ENCODE measurements at regions not wholly inside any gene's neighbourhood (a gene's known extent, or its start where the extent isn't known, plus 50 kb on each side); places are given as distances from the start of the nearest gene placed in this dataset.
"Not testable (repeated sequence)": the region's sequence is repeated elsewhere in the genome, so short reads cannot be mapped to it uniquely, and the experiment has no call there.

- no peak for DNase-seq (ENCODE audit: low spot score)
Observed at GRCh38 chr3:153221748-153222162, 59.7 kb downstream of the RAP2B start.

GRCh38 chr3:153226877-153227276 lies 64.9 kb downstream of the RAP2B start:
- DNase-seq (ENCODE audit: low spot score): not testable (repeated sequence)

- DNase-seq (ENCODE audit: low spot score): not testable (repeated sequence)
Observed at GRCh38 chr3:153230427-153230826, 68.4 kb downstream of the RAP2B start.

- DNase-seq (ENCODE audit: low spot score): not testable (repeated sequence)
Observed at GRCh38 chr3:153231245-153231644, 69.2 kb downstream of the RAP2B start.

- not testable (repeated sequence) for DNase-seq (ENCODE audit: low spot score)
Observed at GRCh38 chr3:153232050-153232752, 70.2 kb downstream of the RAP2B start.

GRCh38 chr3:153232851-153233271 lies 70.8 kb downstream of the RAP2B start:
- no peak for DNase-seq (ENCODE audit: low spot score)

GRCh38 chr3:153233986-153234385 lies 72.0 kb downstream of the RAP2B start:
- DNase-seq (ENCODE audit: low spot score): no peak

GRCh38 chr3:153242896-153243295 lies 80.9 kb downstream of the RAP2B start:
- no peak for DNase-seq (ENCODE audit: low spot score)

- DNase-seq (ENCODE audit: low spot score): no peak
Observed at GRCh38 chr3:153244961-153245360, 82.9 kb downstream of the RAP2B start.

GRCh38 chr3:153245661-153246060 lies 83.6 kb downstream of the RAP2B start:
- DNase-seq (ENCODE audit: low spot score): no peak

- DNase-seq (ENCODE audit: low spot score): no peak
Observed at GRCh38 chr3:153246331-153246730, 84.3 kb downstream of the RAP2B start.

GRCh38 chr3:153246806-153247205 lies 84.8 kb downstream of the RAP2B start:
- DNase-seq (ENCODE audit: low spot score): no peak

GRCh38 chr3:153247331-153248330 lies 85.6 kb downstream of the RAP2B start:
- DNase-seq (ENCODE audit: low spot score): no peak

- not testable (repeated sequence) for DNase-seq (ENCODE audit: low spot score)
Observed at GRCh38 chr3:153248835-153249234, 86.8 kb downstream of the RAP2B start.

- DNase-seq (ENCODE audit: low spot score): no peak
Observed at GRCh38 chr3:153249906-153250305, 87.9 kb downstream of the RAP2B start.

GRCh38 chr3:153250446-153250845 lies 88.4 kb downstream of the RAP2B start:
- DNase-seq (ENCODE audit: low spot score): no peak

- no peak for DNase-seq (ENCODE audit: low spot score)
Observed at GRCh38 chr3:153252963-153253362, 90.9 kb downstream of the RAP2B start.

GRCh38 chr3:153254361-153254760 lies 92.3 kb downstream of the RAP2B start:
- no peak for DNase-seq (ENCODE audit: low spot score)

- no peak for DNase-seq (ENCODE audit: low spot score)
Observed at GRCh38 chr3:153257673-153258351, 95.8 kb downstream of the RAP2B start.

GRCh38 chr3:153259956-153260355 lies 97.9 kb downstream of the RAP2B start:
- no peak for DNase-seq (ENCODE audit: low spot score)

GRCh38 chr3:153260681-153261080 lies 98.7 kb downstream of the RAP2B start:
- no peak for DNase-seq (ENCODE audit: low spot score)

- no peak for DNase-seq (ENCODE audit: low spot score)
Observed at GRCh38 chr3:153266619-153267018, 104.6 kb downstream of the RAP2B start.

Data from germinal center (tissue), 1 donor.